GM21381 (cell line): ENCODE measurements at regions not wholly inside any gene's neighbourhood (a gene's known extent, or its start where the extent isn't known, plus 50 kb on each side); places are given as distances from the start of the nearest gene placed in this dataset.
A peak's percentile ranks its signal among the peaks of the same experiment; 100 is the strongest.
"Not testable (repeated sequence)": the region's sequence is repeated elsewhere in the genome, so short reads cannot be mapped to it uniquely, and the experiment has no call there.

Experiments used
- ATAC-seq: cut with Tn5 transposase; IDR thresholded peaks from one replicate; pipeline ENCODE4 v1.9.1; 2021; ENCODE audit warnings: mild to moderate bottlenecking, moderate library complexity; ENCODE audit not compliant: unreplicated experiment

DNA sequence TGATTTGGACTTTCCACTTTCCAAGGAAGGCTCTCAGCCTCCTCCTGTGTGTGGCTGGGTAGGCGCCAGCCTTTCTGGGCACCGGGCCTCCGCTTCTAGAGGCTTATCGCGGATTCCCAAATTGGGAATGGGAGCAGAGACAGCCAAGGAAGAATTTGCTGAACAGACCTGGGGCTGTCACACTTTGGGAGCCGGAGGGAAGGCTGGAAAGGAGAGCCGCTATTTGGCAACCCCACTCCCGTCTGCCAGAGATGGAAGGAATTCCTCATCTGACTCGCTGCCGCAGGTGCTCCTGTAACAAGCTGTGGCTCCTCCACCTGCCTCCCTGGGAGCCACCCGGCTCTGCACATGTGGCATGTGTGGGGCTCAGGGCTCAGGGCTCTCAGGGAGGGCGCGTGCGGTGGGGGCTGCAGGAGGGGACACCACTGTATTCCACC is 50.8 kb upstream of the ECHDC3 start:
- ATAC-seq: no peak

DNA sequence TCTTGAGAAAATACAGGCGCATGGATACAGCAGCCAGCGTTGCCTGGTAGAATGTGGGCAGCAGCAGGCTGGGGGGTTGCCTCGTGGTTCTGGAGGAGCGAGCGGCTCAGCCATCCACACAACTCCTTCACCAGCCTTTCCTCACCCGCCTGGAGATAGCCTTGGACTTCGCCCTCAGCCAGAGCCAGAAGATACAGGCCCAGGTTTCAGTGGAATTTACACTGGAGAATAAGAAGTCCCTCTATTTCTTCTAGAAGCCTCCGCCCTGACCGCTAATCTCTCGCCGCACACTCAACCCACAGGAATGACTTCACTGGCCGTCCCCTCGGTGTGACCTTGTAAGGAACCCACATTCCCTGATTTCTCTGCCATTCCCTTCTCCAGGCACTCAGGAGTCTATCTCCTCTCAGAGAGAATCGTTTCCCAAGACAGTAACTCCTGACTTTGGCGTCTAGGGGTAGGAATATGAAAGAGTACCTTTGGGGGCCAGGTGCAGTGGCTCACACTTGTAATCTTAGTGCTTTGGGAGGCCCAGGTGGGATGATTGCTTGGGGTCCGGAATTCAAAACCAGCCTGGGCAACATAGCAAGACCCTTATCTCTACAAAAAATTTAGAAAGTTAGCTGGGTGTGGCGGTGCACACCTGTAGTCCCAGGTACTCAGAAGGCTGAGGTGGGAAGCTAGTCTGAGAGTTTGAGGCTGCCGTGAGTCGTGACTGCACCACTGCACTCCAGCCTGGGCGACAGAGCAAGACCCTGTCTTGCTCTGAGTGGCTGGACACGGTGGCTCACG is 52.0 kb upstream of the ECHDC3 start:
- ATAC-seq: no peak

DNA sequence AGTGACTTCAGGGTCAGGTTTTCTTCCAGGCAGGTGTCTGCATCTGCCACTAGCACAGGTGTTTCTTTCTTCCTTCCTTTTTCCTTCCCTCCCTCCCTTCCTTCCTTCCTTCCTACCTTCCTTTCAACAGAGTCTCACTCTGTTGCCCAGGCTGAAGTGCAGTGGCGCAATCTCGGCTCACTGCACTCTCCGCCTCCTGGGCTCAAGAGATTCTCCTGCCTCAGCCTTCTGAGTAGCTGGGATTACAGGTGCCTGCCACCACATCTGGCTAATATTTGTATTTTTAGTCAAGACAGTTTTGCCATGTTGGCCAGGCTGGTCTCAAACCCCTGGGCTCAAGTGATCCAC is 53.8 kb upstream of the ECHDC3 start:
- ATAC-seq: not testable (repeated sequence)

DNA sequence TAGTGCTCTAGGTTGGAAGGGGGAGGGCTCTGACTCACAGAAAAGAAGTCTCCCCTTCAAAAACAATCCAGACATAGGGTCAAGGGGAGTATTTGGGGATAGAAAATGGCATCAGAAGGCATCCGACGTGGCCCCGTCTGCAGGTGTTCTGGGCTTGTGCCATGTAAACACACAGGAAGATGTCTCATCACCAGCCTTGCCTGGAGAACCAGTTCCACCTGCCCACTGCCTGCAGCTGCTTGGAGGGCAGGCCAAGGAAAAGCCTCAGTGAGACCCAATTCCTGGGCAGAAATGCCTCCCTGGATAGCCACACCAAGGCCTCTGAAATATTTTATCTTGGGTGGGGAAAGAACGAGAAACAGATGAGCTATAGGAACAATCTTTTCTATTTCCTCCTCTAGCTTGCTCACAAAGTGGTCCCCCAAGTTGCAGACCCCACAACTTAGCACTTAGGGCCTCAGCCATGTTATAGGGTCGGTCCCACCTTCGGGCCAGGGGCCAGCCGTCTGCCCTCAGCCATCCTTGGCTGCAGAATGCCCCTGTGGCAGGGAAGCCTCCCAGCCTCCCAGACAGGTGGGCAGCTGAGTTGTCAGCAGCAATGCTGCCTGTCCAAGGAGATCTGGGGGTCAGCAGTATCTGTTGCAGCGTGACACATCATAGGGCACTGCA is 54.3 kb upstream of the ECHDC3 start:
- ATAC-seq: no peak

DNA sequence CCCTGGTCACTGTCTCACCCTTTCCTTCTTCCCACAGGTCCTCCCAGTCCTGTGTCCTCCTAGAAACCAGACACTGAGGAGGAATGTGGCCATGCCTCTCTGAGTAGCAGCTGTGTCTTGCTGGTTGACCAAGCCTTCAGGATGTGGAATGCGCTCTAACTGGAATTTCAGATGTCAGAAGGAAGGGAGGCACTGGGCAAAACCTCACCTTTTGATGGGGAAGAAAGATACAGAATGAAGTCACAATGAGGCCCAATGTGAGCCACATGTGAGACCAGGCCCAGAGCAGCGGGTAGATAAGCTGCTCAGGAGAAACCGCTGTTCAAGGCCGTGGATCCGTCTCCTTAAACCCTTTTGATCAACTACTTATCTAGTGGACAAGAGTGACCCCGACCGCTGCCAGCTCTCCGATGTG is 54.8 kb upstream of the ECHDC3 start:
- ATAC-seq: no peak

DNA sequence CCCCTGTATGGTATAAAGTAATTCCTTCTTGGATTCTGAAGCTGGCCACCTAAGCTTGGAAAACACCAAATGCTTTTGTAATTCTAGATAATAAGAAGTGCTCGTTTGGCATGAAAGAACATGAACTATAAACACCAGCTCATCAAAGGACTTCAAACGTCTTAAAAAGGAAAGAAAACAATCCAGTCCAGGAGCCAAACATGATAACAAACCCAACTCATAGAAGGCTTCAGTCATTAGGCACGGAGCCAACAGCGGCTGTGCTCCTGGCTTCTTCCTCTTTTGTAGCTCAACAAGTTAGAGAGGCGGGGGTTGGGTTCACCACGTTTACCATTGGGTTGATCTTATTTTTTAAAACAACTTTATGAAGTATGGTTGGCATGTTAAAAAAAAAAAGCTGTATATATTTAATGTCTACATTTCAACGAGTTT is 56.4 kb upstream of the ECHDC3 start:
- no peak for ATAC-seq

DNA sequence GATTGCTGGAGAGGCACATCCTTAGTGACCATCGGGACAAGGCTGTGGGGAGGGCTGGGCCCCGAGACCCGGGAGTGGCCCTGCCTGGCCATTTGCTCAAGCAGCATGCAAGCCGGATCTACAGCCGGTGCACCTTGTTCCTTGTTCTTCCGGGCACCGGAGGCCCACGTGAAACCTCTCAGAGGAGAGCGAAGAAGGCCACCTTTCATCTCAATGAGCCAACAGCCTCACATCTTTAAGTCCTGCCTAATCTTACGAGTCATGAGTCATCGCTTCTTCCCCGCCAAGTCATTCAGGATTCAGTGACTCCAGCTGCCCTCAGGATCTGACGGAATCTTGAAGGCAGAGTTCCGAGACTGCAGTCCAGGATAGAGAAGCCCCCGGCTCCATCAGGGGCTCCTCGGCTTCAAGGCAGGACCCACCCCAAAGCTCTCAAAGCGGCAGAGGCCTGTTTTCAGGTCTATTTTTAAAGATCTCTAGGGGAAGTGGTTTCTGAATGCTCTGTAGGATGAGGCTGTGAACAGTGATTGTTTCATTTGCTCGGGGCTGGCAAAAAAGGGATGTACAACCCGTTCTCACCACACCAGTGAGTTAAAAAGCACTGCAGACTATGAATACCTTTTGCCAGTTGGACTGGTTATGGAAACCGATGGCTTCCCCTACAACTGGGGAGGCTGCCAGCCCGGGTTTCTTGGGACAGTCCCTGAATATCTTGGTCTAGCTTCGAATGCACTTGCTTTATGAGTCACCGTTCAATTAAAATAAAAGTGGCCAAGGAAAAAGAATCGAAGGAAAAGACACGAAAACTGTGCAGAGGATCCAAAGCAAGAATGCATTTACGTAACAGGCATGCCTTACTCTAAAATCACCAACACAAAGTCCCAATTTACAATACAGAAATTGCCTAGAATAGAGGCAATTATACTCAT is 57.2 kb upstream of the ECHDC3 start:
- peak; percentile 65 for ATAC-seq

DNA sequence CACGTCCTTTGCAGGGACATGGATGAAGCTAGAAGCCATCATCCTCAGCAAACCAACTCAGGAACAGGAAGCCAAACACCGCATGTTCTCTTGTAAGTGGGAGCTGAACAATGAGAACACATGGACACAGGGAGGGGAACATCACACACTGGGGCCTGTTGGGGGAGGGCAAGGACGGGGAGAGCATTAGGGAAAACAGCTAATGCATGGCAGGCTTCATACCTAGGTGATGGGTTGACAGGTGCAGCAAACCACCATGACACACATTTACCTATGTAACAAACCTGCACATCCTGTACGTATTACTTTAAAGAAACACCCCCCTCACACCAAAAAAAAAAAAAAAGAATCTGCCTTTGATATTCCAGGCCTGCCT is 57.9 kb upstream of the ECHDC3 start:
- peak; percentile 13 for ATAC-seq

DNA sequence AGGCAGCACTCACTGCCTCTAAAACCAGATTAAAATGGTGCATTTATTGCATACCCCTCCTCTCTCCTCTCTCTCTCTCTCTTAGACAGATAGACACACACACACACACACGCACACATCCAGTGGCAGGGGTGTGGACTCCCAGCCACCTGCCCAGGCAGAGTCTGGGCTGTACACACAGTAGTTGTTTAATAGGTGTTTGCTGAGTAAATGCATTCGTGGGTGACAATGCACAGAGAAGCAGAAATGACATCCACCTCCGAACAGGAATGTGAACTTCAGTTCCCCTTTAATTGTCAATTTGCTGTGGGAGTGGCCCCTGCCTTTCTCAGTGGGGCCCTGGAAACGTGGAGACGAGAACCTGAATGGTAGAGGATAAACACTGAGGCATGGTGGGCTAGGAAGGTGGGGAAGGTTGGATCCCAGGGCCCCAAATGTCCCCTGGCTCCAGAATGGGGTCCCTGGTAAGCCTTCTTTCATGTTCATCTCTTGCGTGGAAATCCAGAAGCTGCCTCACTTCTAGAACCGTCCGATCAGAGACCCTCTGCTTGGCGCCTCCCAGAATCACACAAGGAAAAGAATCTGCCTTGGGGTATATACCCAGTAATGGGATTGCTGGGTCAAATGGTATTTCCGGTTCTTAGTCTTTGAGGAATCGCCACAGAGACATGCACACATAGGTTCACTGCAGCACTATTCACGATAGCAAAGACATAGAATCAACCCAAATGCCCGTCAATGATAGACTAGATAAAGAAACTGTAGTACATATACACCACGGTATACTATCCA is 58.5 kb upstream of the ECHDC3 start:
- ATAC-seq: no peak

DNA sequence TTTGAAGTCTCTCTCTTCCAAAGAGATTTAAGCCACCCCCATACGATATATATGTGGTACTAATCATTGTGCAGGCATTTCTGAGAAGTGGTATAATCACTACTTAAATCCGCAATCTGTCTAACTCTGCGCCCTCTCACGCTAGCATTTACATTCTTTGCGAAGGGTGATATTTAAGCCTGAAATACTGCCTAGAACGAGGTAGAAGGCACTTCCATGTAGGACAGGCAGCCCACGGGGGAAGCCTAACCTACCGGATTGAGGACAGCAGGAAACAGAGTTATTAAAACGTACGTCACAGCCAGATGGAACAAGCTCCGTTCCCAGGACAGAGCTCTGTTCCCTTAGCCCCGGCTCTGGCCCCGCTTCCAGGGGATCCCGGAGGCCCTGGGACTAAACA is 59.3 kb upstream of the ECHDC3 start:
- ATAC-seq: no peak

DNA sequence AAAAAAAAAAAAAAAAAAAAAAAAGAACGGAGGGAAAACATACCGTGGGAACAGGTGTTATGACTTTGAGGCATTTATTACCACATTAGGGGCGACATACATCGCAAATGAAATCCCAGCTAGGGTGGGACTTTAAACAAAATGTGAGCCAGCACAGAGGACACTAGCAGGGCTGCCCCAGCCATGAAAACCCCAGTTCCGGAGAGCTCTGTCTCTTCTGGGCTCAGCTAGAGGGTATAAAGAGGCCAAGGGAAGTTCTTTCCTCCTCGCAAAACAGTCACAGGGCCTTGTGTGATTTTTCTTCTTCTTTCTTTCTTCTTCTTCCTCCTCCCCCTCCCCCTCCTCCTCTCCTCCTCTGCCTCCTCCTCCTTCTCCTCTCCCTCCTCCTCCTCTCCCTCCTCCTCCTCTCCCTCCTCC is 59.9 kb upstream of the ECHDC3 start:
- ATAC-seq: no peak

DNA sequence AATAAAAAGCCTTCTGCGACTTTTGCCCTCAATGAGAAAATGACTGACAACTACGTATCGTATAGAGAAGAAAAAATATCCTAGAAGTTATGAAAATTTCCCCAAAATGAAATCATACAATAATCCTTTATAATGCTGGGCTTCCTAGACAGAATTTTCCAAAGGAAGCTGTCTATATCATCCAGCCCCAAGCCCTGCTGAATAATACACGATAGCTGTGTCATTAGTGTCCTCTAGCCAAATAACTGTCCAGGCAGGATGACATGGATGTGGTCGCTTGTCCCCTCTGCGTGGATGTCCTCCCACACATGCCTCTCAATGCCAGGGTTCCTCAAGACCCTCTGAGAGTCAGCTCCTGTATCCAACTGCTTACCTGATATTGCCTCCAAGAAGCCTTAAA is 61.7 kb upstream of the ECHDC3 start:
- ATAC-seq: no peak

DNA sequence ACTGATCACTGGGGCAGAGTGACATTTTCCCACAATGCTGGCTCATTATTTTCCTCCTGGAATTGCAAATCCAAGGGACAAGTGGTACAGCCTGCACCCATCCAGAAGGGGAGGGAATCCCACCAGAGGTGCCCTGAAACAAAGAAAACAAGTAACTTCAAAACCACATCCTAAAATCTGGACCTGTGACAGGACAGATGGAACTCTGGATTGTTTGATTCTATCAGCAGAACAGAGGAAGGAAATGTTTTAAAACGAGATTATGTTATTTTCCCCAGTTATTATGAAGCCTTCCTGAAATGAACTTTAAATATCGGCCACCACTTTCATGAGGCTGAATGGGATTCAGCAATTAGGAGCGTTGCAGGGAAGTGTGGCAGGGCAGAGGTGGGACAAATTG is 62.2 kb upstream of the ECHDC3 start:
- ATAC-seq: no peak

DNA sequence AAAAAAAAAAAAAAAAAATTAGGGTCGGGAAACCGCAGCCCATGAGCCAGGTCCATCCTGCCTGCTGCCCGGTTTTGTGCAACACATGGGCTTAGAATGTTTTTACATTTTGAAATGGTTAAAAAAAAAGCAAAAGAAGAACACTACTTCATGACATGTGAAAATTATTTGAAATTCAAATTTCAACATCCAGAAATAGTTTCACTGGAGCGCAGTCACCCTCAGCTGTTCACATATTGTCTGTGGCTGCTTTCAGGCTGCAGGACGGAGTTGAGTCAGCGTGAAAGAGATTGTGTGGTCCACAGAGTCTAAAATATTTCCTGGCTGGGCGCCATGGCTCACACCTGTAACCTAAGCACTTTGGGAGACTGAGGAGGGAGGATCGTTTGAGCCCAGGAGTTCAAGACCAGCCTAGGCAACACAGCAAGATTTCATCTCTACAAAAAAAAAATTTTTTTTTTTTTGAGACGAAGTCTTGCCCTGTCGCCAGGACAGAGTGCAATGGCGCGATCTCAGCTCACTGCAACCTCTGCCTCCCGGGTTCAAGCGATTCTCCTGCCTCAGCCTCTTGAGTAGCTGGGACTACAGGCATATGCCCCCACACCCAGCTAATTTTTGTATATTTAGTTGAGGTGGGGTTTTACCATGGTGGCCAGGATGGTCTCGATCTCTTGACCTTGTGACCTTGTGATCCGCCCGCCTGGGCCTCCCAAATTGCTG is 63.9 kb upstream of the ECHDC3 start:
- peak; percentile 87 for ATAC-seq

DNA sequence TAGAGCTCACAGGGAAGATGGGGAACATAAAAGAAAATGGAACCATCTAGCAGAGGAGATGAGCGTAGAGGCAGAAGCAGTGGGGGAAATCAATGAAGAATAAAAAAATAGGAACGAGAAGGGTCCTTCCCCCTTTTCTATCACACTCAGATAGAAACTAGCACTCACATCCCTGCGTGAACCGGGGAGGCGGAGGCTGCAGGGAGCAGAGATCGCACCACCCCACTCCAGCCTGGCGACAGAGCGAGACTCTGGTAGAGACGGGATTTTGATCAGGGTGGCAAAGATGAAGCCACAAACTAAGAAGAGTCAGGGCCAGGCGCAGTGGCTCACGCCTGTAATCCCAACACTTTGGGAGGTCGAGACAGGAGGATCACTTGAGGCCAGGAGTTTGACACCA is 64.7 kb upstream of the ECHDC3 start:
- ATAC-seq: no peak

DNA sequence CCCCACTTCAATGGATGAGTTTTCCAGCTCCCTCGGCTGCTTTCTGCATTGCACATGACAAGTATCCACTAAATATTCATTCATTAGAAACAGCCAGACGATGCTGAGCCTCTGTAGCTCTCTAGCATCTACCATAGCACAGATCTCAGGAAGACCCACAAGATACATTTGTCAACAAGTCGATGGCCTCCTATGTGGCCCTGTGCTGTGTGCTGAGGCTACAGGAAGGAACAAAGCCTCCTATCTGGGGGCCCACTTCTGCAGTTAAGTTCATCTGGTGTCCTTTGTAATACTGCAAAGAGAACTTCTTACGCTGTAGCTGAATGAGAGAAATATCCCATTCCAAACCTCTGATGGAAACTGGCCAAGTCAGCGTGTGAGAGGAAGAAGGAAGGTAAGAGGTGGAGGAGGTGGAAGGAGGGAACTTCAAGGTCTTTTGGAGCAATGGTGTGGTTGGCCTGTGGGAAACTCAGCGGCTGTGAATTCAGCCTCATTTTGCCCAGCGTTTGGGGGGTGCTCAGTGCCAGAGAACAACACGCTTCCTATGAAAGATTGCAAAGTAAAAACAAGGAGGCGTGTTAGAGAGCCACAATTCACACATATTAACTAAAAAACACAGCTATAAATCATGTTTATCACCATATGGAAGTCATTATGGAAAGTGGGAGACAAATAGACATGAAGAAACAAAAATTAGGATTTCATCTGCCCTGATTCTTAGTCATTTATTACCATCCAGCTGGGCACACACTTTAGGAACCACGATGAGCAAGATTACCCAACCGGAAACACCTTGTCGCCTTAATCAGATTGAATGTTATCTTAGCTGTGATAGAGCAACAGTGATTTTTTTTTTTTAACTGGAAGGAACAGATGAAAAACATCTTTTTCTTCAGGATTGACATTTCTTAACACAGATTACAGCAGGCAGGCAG is 62.2 kb upstream of the USP6NL start:
- no peak for ATAC-seq

DNA sequence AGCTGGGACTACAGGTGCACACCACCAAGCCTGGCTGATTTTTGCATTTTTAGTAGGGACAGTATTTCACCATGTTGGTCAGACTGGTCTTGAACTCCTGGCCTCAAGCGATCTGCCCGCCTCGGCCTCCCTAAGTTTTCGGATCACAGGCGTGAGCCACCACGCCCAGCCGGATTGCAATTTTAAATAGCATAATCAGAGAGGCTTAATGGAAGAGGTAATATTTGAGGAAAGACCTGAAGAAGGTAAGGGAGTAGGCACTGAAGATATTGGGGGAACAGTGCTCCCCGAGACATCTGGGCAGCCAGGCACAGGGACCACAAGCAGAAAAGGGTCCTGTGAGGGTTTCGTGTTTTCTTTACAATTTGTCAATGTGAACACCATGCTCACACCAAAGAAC is 61.4 kb upstream of the USP6NL start:
- no peak for ATAC-seq

DNA sequence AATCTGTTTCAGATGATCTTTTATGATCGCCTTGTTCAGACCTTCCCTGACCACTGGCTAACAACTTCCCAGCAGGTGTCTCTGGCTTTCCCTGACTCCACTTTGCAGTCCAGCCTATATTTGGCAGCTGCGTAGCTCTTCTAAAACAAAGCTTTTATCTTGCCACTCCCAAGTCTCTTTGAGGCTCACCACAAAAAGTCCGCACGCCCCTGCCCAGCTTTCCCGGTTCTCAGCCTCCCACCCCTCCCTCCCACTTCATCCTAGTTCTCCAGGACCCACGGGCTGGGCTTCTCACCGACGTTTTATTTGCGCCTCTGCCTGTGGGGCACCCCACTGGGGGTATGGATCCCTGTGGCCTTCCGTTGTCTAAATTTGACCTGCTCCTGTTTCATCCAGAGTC is 58.9 kb upstream of the USP6NL start:
- no peak for ATAC-seq
